Stimulated activated CD4-positive, alpha-beta T cell treated with anti-CD3 and anti-CD28 coated beads, Interleukin-15, amount 100 ng/mL, for 24 hours (primary cell): ENCODE measurements at regions not wholly inside any gene's neighbourhood (a gene's known extent, or its start where the extent isn't known, plus 50 kb on each side); places are given as distances from the start of the nearest gene placed in this dataset.

Source experiments
- DNase-seq: peaks from one replicate; pipeline ENCODE4 v3.0.0-alpha.2; 2020

DNA sequence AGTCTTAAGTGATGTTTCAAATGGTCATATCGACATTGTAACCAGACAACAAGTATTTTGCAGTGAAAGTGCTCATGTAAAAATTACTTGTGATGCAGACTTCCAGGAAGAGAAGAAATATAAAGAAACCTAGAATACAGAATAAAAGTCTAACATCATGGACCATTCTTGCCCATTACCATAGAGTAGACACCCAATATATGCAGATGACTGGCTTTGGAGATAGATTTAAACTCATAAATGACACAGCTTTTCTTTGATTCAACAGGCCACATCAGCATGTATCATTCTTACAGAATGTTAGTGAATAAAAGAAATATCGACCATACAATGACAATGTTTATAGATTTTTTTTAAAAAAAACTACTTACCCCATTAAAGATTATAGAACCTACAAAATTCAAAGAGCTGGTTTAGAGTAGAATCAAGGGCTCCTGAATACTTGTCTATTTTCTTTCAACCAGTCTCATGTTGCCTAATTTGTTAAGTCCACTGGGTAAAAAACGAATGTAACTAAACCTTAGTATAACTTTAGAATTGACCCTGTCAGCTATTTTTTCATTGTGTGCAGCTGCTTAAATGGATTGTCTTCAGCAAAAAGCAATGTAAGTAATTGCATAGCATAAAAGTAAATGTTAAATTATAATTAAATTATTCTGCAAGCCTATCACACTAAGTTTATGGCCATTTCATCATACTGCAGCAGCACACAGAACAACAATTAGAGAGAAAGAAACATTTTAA, 268.7 kb upstream of the AGTR1 start:
- no peak for DNase-seq

DNA sequence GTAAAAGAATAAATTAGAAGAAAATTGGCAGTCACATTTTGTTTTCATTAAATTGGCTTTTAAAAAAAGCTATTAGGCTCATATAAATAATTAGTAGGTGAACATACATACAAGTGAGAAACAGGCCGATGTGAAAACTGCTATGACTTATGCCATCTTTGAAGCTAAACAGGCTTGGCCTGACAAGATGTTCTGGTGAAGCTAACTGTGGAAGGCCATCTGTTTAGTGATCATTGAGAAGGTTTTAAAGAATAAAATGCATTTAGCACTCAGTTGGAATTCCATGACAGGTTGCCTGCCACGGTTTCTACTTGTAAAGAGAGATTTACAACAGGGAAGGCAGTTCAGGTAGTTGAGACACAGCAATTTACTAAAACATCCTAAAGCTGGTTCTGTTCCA, 264.0 kb upstream of the AGTR1 start:
- DNase-seq = no peak

DNA sequence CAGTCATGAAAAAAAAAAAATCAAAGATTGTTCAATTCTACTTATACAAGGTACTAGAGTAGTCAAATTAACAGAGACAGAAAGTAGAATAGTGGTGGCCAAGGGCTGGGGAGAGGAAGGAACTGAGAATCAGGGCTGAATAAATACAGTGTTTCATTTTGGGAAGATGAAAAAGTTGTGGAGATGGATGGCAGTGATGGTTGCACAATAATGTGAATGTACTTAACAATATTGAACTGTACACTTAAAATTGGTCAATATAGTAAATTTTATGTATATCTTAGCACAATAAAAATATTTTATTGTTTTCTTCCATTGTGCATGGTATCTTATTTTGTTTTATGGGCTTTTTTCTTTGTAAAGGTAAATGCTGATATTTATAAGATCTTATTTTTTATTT, 262.2 kb upstream of the AGTR1 start:
- no peak for DNase-seq

DNA sequence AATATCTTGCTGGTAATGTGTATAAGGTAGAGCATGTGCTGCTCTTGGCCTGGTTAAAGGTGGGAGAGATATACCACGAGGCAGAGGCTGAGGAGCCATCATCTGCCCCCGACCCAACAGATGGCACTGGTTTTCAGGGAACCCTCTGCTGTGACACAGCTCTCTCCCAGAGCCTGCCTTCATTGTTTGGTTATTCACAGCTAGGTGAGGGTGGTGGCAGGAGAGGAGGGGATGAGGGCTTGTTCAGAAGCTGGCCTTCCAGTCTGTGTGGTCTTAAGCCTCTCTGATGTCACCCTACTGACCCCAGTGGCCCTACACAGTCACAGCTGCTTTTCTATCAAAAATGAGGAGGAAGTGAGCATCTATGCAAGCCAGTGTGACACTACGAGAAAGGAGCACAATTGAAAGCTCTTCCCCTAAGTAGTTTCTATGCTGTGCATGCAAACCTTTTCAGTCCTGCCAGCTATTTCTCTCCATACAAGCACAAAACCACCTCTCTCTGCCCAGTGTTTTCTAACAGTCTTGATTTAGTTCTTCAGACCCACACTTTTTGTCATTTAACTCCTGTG, 258.4 kb upstream of the AGTR1 start:
- DNase-seq = no peak

GRCh38 chr3:148441191-148441590, 256.5 kb upstream of the AGTR1 start:
- no peak for DNase-seq

- DNase-seq = no peak
These were observed 246.9 kb upstream of the AGTR1 start for GRCh38 chr3:148450819-148451218.

- no peak for DNase-seq
These were observed 245.7 kb upstream of the AGTR1 start for GRCh38 chr3:148451969-148452368.

DNA sequence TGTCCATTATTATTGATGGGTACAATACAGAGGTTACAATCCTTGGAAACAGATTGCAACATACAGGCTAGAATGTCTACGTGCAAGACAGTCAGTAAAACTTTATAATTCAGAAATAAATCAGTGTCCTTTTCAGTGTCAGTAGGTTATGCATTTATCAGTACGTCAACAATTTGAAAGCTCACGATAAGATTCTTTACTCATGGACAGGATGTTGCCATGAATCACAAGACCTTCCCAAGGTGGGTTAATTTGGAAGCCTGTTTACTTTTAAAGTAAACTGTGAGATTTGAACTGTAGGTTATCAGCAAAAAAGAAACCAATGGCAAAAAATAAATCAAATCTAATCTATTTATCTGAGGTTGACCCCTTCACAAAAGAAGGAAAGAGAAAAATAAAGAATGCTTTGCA, 243.9 kb upstream of the AGTR1 start:
- no peak for DNase-seq

DNA sequence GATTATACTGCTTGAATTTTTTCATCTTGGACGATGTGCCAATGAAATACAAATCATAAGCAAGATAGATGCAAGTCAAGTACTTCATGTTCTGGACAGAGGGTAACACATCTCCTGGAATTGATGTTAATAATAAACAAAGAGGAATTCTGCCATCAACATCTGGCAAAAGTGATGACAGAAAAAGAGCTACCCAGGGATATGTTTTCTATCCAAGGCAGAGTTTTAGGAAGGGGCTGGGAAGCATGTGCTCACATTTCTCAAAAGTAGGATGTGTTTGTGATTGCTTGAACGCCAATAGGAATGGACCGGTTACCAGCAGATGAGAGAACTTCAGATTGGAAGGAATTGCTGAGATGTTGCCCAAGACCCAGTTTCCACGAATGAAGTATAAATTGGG, 242.6 kb upstream of the AGTR1 start:
- no peak for DNase-seq

DNA sequence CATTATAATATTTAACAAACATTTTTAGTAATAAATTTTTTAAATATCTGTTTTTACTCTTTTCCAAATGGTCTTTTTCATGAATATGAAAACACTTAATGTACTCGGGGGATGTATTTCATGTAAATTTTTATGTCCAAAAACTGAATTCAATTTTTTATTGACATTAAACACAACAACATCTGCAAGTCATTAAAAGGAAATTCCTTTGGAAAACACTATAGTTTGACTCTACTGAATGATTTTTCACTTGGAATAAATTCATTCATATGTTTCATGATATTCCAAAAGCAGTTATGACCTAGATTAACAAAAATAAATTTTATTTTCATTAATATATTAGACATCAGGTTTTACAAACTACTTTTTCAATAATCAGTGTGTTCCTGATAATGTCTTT, 239.8 kb upstream of the AGTR1 start:
- DNase-seq = no peak

- DNase-seq = no peak
These were observed 237.7 kb upstream of the AGTR1 start for GRCh38 chr3:148459931-148460513.

GRCh38 chr3:148460686-148461085, 237.0 kb upstream of the AGTR1 start:
- no peak for DNase-seq

DNA sequence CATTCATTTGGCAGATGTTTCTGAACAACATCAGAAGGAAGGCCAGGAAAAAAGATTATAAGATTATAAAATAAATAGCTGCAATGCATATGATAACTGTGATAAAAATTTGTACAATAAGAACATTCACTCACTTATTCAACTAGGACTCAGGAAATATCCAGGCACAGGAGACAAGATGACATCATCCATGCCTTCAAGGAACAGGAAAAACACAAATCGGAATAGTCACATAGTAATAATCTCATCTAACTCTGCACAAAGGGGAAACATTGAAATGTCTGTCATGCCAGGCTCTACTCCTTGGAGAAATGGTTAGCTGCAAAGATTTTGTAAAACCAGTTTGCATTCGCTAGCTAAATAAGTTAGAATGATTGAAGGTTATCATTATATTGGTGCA, 233.5 kb upstream of the AGTR1 start:
- DNase-seq = no peak

- no peak for DNase-seq
These were observed 231.6 kb upstream of the AGTR1 start for GRCh38 chr3:148466143-148466542.

DNA sequence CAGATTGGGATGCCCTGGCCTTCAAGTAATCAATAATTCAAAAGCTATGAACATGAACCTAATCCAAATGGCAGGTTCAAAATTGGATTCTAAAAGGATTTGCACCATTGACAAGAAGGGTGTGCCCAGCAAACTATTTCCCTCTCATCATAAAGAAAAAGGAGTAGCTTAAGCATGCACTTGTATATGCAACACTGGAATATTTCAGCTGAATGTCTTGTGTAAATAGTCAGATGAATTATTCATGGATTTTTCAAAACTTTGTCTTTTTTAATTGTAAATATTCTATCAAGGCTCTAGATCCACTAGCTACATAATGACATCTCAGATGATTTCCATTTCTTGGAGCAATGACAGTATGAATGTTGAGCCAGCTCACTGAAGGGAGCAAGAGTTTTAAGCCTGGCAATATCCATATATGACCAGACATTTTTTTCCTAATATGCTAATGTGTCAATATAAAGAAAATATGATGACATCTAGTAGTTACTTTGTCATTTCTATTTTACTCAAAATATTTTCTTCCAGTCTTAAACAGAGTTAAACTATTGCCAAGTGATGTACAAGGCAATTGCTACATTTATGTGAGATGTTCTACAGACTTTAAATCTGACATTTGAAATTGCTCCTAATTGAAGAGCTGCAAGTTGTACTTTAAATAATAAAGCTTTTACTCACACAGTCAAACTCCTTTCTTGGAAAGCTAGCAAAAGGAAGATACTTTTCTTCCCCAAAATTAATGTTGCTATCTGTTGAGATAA, 230.5 kb upstream of the AGTR1 start:
- DNase-seq = no peak

GRCh38 chr3:148477375-148477774, 220.3 kb upstream of the AGTR1 start:
- DNase-seq = no peak

- no peak for DNase-seq
These were observed 204.1 kb upstream of the AGTR1 start for GRCh38 chr3:148493631-148494030.

- no peak for DNase-seq
These were observed 203.3 kb upstream of the AGTR1 start for GRCh38 chr3:148494451-148494850.

DNA sequence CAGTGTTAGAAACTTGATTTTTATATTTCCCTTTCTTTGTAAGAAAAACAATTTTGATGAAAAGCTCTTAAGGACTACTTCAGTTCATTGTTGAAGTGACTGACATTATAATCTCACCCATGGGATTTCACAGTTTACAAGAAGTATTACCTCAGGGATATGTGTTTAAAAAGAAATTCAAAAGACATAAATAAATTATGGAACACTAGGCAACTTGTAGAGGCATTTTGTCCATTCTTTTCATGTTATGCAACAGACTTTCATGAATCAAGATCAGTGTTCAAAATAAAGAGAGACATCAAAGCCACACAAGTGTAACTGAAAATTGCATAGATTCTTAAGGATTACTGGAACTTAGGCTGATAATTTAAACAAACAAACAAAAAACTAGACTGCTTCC, 196.8 kb upstream of the AGTR1 start:
- DNase-seq = no peak

- no peak for DNase-seq
These were observed 187.6 kb upstream of the AGTR1 start for GRCh38 chr3:148510116-148510515.

DNA sequence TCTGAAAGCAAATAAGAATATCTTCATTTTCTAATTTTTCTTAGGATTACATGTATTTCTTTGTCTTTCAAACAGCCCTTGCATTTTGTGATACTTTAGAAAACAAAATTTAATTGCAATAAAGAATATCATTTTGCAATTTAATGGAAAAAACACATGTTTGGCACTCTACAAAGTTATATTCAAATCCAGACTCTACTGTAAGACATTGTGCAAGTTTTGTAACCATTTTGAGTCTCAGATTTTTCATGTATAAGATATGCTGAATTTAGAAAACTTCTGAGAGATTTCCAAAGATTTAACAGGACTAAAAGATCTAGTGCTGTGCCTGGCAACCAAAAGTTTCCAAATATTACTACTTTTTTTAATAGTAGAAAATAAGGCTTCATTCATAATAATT, 187.1 kb upstream of the AGTR1 start:
- no peak for DNase-seq

- DNase-seq = no peak
These were observed 185.1 kb upstream of the AGTR1 start for GRCh38 chr3:148512648-148513047.

GRCh38 chr3:148513096-148513543, 184.6 kb upstream of the AGTR1 start:
- DNase-seq = no peak

DNA sequence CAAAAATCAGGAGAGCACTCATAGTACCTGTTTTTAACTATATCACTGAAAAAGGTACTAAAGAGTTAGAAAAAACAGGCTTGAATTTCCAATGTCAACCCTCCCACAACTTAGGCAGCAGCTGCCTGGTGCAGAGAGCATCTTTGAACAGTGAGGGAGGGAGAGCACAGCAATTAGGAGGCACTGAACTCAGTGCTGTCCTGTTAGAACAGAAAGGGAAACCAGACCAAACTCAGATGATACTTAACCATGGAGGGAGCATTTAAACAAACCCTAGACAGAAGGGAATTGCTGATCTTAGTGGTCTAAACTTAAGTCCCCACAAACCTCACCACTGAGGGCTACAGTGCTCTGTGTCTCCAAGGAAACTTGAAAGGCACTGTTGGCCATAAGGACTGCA, 179.2 kb upstream of the AGTR1 start:
- DNase-seq = no peak
